Activated T-cell treated with anti-CD3 and anti-CD28 coated beads for 1 hour (primary cell): ENCODE measurements at regions not wholly inside any gene's neighbourhood (a gene's known extent, or its start where the extent isn't known, plus 50 kb on each side); places are given as distances from the start of the nearest gene placed in this dataset.

Experiments used
- DNase-seq: peaks from one replicate; pipeline ENCODE4 v3.0.0-alpha.2; 2020; ENCODE audit warnings: low read depth

DNA sequence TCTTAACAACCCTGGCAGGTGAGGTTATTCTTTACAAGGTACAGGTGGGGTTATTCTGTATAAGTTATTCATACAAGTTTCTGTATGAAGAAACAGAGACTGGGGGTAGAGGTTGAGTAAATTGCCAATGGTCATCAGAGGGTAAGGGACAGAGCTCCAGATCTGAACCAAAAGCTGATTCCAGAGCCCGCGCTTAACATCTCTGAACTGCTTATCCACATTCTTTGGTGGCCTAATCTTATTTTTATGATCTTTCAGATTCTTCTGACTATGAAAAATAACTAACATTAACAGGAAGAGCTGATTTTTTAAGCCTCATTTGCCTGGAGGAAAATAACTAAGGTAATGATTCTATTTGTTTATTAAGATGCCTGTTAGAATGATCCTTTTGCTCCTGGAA lies 63.9 kb upstream of the BARHL2 start:
- DNase-seq = no peak

DNA sequence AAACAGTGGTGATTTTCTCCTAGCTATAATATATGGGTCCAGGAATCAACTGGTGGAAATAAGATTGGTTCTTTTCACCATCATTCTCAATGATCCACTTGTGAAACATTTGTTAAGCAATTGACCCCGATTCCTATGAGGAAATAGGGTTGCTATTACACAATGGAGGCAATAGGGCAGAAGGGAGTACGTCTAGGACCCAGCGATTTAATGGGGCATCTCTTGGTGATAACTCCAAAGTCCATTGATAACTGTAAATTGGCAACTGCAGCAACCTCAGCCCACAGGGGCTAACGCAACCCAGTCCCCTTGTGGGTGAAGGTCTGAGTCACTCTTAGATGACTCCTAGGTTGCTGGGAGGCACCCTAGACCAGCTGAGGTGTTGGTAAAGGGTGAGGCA lies 62.5 kb upstream of the BARHL2 start:
- DNase-seq = no peak

DNA sequence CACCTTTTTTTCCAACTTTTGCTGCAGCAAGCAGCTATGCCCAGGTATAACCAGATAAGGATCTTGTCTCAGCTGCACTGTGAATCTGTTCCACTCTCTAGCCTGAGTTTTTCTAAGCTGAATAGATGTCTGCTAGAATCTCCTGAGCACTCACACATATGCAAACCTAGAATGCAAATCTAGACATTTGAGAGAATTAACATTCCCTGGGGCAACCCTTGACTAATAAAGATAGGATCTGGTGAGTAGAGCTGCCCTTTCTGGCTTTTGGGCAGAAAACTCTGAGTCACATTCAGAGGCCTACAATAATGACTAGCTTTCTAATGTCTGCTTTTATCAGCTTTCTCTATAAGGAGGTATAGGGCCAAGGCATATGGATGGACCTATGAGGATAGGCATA lies 61.4 kb upstream of the BARHL2 start:
- DNase-seq = no peak

DNA sequence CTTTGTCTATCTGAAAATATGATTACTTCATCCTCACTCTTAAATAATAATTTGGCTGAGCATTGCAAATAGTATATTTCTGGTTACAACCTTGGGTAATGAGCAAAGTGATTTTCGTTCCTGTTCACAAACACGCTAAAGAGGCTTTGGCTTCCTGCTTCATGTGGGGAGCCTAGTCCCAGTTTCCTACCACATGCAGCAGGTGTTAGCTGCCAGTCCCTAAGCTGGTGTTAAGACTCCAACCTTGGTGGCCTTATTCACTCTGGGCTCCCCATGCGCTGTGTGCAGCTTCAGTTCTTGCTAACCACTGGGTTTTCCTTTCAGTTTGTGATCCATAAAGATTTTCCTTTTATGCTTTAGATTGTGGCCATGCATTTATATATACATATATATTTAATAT lies 56.7 kb upstream of the BARHL2 start:
- no peak for DNase-seq

DNA sequence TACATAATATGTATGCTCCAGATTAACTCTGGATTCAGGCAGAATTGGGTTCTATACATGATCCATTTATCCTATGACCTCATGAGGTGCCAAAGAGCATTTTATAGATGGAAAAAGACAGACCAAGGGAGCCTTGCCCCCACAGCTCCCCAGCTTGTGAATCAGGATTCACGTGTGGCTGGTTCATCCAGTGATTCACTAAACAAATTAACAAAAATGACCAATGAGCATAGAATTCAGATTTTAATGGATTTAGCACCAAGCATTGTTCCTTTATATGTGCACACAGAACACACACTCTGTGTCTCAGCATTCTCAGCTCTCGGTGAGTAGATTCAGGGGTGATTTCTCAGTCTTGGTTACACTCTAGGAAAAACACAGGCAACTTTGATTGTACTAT lies 51.7 kb upstream of the BARHL2 start:
- no peak for DNase-seq

DNA sequence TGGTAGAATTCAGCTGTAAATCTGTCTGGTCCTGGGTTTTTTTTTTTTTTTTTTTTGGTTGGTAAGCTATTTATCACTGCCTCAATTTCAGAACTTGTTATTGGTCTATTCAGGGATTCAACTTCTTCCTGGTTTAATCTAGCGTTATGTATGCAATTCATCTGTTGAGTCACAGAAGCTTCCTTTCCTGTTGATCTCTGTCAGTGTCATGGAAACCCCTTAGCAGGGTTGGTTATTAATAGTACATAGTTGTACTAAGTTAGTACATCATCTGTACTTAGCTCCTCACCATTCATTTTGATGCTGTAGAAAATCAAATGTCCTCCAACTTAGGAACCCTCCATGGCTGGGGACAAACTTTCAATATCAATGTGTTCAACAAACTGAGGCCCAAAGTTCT lies 51.0 kb upstream of the BARHL2 start:
- no peak for DNase-seq
